HG02798 (cell line): ENCODE measurements at regions not wholly inside any gene's neighbourhood (a gene's known extent, or its start where the extent isn't known, plus 50 kb on each side); places are given as distances from the start of the nearest gene placed in this dataset.

Experiments
- ATAC-seq: cut with Tn5 transposase; IDR thresholded peaks from one replicate; pipeline ENCODE4 v1.9.1; 2021; ENCODE audit warnings: mild to moderate bottlenecking; ENCODE audit not compliant: unreplicated experiment, poor library complexity

DNA sequence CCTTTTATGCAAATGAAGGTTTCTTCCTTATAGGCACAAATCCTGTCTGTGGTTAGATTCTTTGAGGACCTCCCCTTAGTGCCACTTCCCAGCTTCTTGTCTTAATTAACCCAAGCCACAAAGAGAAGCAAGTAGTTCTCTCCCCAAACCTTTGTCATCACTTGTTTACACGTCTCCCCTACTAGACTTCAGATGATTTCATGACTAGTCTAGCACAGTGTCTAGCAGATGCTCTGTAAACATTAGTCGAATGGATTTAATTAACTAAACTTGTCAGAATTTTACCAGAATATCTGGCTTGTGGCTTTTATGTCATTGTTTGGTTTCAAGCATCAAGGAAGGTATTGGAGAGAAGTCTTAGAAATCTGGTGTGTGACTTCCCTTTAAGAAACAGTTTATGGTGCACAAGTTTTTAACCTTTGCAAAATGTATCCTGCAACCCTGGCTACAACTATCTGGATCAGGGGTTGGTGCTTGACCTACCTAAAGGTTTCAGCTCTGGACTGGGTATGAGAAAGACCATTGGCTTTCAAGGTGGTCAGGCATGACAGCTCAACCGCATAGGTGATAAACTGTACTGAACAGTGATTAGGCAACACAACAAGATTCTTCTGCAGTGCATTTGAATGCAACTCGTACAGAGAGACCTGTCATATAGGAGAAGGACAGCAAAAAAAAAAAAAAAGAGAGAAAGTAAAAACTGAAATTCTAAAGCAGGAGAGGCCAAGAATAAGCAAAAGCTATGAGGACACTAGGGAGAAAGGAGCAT lies 93.2 kb upstream of the CCDC150 start:
- peak; percentile 66 for ATAC-seq

DNA sequence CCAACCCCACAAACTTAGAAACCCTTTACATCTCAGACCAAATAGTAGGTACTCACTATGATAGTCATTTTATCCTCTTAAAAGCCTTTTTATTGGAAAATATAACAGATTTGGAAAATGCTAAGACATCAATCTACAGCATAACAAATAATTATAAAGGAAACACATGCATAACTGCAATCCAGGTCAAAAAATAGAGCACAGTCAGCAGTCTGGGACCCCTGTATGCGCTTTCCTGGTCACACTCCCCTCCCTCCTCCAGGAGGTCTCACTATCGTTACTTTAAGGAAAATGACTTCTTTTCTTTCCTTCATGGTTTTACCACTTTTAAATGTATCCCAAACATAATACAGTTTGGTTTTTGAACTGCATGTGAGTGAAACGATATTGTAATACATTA lies 90.5 kb upstream of the CCDC150 start:
- ATAC-seq = no peak

DNA sequence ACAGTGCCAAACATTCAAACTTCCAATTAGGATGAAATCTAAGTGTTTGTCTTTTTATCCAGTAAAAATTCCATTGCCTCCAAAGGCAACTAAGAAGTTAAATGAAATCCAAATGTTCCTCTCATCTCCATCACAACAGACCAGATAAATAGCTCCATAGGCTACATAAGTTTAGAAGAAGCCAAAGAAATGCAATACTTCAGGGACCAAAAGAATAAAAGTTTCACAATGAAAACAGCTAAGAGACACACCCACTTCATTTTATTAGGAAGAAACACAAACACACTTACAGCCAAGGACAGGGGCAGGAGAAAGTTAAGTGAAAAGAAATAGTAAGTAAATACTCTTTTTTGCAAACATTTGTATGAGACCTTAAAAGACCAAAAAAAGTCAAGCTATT lies 88.5 kb upstream of the CCDC150 start:
- ATAC-seq = no peak

DNA sequence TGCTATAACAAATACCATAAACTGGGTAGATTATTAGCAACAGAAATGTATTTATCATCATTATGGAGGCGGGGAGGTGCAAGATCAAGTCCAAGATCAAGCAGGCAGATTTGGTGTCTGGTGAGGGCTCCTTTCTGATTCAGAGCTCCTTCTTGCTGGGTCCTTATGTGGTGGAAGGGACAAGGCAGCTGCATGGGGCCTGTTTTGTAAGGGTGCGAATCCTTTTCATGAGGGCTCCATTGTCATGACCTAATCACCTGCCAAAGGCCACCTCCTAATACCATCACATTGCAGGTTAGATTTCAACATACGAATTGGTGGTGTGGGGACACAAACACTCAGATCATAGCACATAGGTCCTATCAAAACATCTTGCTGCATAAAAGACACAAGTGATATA lies 84.4 kb upstream of the CCDC150 start:
- ATAC-seq = no peak

DNA sequence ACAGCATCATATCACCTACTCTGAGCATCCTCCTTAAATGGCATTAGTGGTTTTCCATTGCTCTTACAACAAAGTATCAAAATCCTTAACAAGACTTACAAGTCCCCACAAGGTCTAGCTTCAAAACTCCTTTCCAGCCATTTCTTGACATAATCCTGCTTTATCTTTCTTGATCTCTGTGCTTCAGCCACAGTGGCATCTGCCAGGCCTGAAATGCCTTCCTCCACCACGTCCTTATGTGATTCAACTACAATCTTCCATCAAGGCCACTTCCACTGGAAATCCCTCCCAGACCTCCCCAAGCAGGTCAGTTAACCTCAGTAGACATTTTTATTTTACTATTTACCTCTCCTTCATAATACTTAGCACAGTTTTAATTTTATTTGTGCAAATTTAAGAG lies 83.8 kb upstream of the CCDC150 start:
- no peak for ATAC-seq

DNA sequence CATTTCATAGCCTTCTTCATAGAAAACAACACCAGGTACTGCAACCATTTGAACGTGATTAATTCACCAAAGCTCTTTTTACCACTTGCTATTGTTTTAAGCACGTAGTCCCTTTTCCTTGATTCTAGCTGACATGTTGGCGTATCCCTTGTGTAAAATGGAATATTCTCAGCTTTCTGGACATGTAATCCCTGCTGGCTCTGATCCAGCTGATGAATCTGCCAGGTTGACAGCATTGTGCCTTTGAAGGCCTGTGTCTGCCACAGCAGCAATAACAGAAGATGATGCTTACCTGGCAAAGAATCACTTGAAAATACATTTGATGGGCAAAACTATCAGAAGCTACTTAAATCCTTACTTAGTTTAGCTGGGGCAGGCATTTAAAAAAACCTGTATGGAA lies 81.0 kb upstream of the CCDC150 start:
- ATAC-seq = no peak

DNA sequence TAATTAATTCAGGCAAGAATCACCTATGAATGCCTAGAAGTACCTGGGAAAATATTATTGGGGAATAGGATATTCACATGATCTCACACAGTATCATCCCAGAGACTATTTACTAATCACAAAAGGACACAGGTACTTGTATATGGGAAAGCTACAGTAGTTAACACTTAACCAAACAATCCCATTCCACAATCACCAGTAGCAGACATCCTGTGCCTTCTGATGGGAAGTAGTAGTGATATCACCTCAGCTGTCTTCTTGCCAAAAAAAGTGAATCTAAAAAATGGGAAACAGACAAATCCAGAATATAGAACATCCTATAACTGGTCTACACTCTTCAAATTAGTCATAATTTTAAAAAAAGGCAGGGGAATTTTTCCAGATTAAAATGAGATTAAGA lies 75.6 kb upstream of the CCDC150 start:
- no peak for ATAC-seq

DNA sequence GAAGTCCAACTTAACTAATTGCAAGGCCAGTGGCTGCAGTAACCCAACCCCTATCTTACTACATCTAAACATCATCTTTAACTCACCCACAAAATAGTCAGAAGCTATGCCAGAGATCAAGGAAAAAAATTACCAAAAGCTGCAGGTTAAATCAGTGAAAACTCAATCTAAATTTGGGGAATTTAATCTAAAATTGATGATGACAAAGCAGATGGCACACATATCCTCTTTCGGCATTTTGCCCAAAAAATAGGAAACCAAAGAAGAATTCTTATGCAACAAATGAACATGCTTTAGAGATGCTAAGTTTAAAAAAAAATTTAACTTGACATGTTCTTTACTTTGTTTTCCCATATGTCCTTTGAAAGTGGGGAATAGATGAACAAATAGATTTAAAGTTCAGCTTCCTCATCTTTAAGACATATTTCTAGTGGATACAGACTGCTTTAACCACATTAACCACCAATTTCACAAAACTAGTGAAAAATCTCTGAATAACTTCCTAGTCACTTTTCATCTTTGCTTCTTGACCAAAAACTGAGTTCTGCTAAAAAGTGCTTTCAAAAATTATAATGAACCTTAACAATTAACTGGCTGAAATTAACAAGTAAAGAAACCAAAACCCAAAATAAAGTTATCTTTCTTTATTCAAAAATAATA lies 74.3 kb upstream of the CCDC150 start:
- ATAC-seq = no peak

DNA sequence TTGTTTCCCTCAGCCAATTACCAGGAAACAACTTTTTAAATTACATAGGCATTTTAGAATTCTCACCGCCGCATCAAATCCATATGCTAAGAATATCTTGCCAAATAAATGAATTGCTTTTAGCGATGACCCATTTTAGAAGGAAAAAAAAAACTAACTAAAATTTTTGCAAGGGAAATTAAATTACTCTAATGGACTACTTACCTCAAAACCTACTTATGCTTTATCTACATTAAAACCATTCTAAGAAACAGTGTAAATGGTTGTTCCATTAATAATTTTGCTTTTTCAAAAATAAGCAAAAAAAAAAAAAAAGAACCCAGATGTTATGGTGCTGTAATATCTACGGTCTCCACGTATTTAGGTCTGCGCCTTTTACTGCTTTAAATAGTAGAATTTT lies 73.5 kb upstream of the CCDC150 start:
- ATAC-seq = no peak

DNA sequence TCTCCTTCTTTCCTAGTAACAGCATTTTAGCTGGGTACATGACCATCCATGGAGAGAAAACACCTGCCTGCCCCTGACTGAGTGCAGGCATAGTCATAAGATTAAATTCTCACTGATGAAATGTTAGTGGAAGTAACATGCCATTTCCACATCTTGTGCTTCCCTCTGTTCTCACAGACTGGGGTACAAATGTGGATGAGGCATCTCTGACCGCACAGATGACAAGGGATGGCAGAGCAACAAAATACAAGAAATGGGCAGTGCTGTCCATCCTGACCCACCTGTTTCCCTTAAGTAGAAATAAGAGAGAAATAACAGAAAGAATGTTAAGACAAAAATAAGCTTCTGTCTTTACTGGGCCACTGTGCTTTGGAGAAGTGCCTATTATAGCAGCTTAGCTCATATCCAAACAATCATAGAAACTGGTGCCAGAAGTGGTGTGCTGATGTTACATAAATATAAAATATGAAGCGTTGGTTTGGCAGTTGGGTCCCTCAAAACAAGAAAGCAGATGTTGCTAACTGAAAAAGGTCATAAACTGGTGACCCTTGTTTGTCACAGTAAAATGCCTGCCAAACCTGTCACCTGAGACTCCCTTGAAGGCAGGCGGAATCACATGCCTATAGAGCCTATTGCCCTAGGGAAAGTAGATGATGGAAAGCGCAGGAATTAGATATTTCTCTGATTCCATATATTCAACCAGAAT lies 72.4 kb upstream of the CCDC150 start:
- no peak for ATAC-seq

DNA sequence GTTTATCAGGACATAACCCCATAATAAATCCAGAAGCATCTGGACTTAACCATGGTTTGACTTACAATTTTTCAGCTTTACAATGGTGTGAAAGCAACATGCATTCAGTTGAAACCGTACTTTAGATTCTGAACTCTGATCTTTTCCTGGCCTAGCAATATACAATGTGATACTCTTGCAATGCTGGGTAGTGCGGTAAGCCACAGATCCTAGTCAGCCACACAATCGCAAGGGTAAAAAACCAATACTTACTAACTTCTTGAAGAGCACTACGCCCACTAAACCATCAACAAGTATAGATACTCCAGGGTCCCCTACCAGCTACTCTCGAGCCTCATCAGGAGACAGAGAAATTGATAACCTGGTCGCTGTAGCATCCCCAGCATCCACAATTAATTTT lies 71.0 kb upstream of the CCDC150 start:
- ATAC-seq = no peak

DNA sequence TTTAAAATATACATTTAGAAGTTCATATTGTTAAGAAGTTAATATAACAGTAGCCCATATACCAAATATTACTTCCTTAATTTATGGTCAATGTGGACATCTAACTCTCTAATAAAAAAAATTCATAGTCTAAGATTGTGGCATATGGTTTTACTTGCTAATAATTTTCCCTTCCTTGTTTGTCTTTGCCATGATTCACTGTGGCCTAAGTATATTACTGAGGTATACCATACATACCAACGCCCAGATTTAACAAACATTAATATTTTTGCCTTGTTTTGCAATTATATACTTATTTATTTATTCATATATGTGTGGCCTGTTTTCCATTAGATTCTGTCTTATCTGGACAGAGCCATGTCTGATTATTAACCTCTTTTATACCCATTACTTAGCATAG lies 54.6 kb upstream of the CCDC150 start:
- ATAC-seq = no peak

DNA sequence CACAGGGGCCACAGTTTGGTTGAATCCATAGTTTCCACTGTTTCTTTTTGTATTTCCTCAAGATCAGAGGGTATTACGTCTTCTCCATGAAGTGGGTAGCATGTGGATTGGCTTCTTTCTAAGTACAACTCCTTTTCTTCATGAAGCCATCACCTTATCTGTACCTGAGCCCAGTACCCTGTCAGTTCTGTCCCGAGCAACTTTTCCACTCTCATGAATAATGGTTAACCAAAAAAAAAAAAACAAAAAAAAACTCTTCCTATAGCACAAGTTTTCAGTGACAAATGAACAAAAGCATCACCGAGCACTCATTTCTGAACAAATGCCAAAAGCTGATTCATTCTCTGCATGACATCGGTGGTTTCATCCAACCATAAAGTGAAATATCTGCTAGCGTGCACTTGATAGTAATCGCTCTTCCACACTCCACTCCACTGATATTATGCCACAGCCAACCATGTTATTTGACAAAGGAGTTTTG lies 53.0 kb upstream of the CCDC150 start:
- no peak for ATAC-seq

DNA sequence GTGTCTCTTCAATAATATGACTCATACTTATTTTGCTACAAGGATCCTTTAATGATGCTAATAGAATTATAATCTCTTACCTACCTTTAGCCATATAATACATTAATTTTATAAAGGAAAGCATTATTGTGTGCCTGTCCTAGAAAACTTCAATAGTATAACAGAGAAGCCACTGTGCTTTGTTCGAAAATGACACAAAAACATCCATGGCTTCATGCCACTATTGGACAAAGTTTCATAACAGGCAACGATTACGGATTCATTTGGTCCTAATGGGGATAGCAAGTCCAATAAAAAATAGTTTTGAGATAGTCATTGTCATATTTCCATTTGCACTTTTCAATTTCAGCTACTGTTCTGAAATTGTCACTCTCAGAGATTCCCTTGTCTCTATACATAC lies 52.5 kb upstream of the CCDC150 start:
- no peak for ATAC-seq

DNA sequence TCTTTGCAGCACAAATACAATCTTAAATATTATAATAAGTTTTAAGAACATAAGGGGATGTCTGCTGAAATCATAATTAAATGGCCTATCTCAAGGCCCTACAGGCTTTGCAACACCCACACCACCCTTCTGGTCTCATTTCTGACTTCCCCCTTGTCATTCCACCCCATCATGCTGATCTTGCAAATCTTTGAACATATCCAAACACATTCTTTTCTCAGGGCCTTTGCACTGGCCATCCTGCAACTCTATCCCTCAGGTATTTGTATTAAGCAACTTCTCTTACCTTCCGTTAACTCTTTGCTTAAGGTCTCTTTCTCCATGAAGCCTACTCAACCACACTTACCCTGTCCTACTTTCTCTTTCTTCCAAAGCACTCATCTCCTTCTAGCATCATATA lies 51.8 kb upstream of the CCDC150 start:
- ATAC-seq = no peak

DNA sequence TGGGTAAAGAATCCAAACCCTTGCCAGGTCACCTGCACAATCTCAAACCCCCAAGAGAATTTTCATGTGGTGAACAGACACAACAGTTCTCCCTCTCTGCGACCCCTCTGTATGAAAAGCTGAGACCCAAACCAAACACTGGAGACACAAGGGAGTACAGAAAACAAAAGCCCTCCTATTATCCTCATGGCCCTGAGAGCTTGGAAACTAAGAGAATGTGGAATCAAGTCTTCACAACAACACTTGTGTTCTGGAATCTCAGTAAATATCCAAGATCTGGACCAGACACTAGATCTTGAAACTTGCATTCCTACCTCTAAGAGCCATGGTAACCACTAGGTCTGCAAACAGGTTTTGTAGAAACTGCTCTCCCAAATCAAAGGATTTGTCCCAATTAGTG lies 50.1 kb upstream of the CCDC150 start:
- no peak for ATAC-seq
